OCI-LY1 (cell line): ENCODE measurements at regions not wholly inside any gene's neighbourhood (a gene's known extent, or its start where the extent isn't known, plus 50 kb on each side); places are given as distances from the start of the nearest gene placed in this dataset.

ENCODE experiments used
- H2AFZ ChIP-seq: fragments of 200-600 bp; sonication (generic), shearing (Covaris generic); 2 replicates; pipeline ENCODE4 v1.6.0; 2014; ENCODE audit warnings: antibody characterized with exemption, mild to moderate bottlenecking, low read length
- H3F3A ChIP-seq: fragments of 200-600 bp; sonication (generic), shearing (Covaris generic); 2 replicates; pipeline ENCODE4 v1.6.0; 2014; ENCODE audit warnings: mild to moderate bottlenecking, antibody characterized with exemption, low read length, moderate library complexity; ENCODE audit not compliant: insufficient read depth
- H3K27ac ChIP-seq: fragments of 200-600 bp; sonication (generic); 2 replicates; pipeline ENCODE4 v1.5.1; 2014; ENCODE audit warnings: low read length, mixed run types, mild to moderate bottlenecking, low read depth; ENCODE audit not compliant: poor library complexity, severe bottlenecking
- H3K27me3 ChIP-seq: fragments of 200-600 bp; sonication (generic); 2 replicates; pipeline ENCODE4 v1.6.0; 2014; ENCODE audit warnings: antibody characterized with exemption, mild to moderate bottlenecking, low read length, moderate library complexity; ENCODE audit not compliant: insufficient read depth
- H3K36me3 ChIP-seq: fragments of 200-600 bp; sonication (generic); 2 replicates; pipeline ENCODE4 v1.6.1; 2014; ENCODE audit warnings: mild to moderate bottlenecking, antibody characterized with exemption, low read length, moderate library complexity, mixed read lengths; ENCODE audit not compliant: insufficient read depth
- H3K4me1 ChIP-seq: fragments of 200-600 bp; sonication (generic); 2 replicates; pipeline ENCODE4 v1.5.1; 2014; ENCODE audit warnings: mild to moderate bottlenecking, low read length, moderate library complexity; ENCODE audit not compliant: insufficient read depth, severe bottlenecking
- H3K4me2 ChIP-seq: fragments of 200-600 bp; sonication (generic), shearing (Covaris generic); 2 replicates; pipeline ENCODE4 v1.6.1; 2014; ENCODE audit warnings: low read length
- H3K4me3 ChIP-seq: fragments of 200-600 bp; sonication (generic); 2 replicates; pipeline ENCODE4 v1.5.1; 2014; ENCODE audit warnings: low read length, low read depth, mild to moderate bottlenecking, mixed read lengths; ENCODE audit not compliant: poor library complexity, severe bottlenecking
- H3K79me2 ChIP-seq: fragments of 200-600 bp; shearing (Covaris generic); 2 replicates; pipeline ENCODE4 v1.6.1; 2016; ENCODE audit warnings: mixed run types, low read length, mixed read lengths; ENCODE audit not compliant: insufficient read depth
- H3K9ac ChIP-seq: fragments of 200-600 bp; sonication (generic), shearing (Covaris generic); 2 replicates; pipeline ENCODE4 v1.6.1; 2014; ENCODE audit warnings: mild to moderate bottlenecking, low read length, mixed read lengths
- H3K9me2 ChIP-seq: fragments of 200-600 bp; sonication (generic), shearing (Covaris generic); 2 replicates; pipeline ENCODE4 v1.6.1; 2014; ENCODE audit warnings: low read depth, mild to moderate bottlenecking, low read length, mixed read lengths
- H3K9me3 ChIP-seq: fragments of 200-600 bp; shearing (Covaris generic); 2 replicates; pipeline ENCODE4 v1.6.1; 2014; ENCODE audit warnings: low read length, mixed read lengths
- H4K20me1 ChIP-seq: fragments of 200-600 bp; sonication (generic), shearing (Covaris generic); 2 replicates; pipeline ENCODE4 v1.6.0; 2016; ENCODE audit warnings: mild to moderate bottlenecking, low read length; ENCODE audit not compliant: insufficient read depth
- CTCF ChIP-seq: fragments of 200-600 bp; sonication (generic), shearing (Covaris generic); IDR thresholded peaks from 2 replicates; pipeline ENCODE4 v1.5.1; 2017; ENCODE audit warnings: mild to moderate bottlenecking, antibody characterized with exemption, low read length, moderate library complexity, mixed read lengths
- EZH2 ChIP-seq: fragments of 200-600 bp; sonication (generic), shearing (Covaris generic); IDR thresholded peaks from 2 replicates; pipeline ENCODE4 v1.8.0; 2017; ENCODE audit warnings: borderline replicate concordance, mixed run types, mild to moderate bottlenecking, antibody characterized with exemption, low read length, moderate library complexity, mixed read lengths

GRCh38 chr21:16004523-16004922 is 274.7 kb downstream of the USP25 start:
- Histone ChIP-seq H3K4me3 (no peak overlapping the region), H3K4me2 (no peak overlapping the region), H3K79me2 (no peaks in the 10 kb centered on the region), H3K27me3 (no peaks in the 10 kb centered on the region), H2AFZ (no peak overlapping the region), H3K4me1 (no peaks in the 10 kb centered on the region), H3K9me3 (no peaks in the 10 kb centered on the region), H3K9me2 (no peaks in the 10 kb centered on the region), H3K36me3 (no peaks in the 10 kb centered on the region), H3K9ac (no peak overlapping the region), H3F3A (no peaks in the 10 kb centered on the region), H4K20me1 (no peaks in the 10 kb centered on the region), H3K27ac (no peak overlapping the region)
- no peak for TF ChIP-seq CTCF
- no peak for TF ChIP-seq EZH2

GRCh38 chr21:16005996-16006395 is 276.2 kb downstream of the USP25 start:
- Histone ChIP-seq H3K36me3 (no peaks in the 10 kb centered on the region), H3K9me2 (no peaks in the 10 kb centered on the region), H3K79me2 (no peaks in the 10 kb centered on the region), H3K27me3 (no peaks in the 10 kb centered on the region), H4K20me1 (no peaks in the 10 kb centered on the region), H2AFZ (no peak overlapping the region), H3K9me3 (no peaks in the 10 kb centered on the region), H3K4me3 (no peak overlapping the region), H3K4me1 (no peaks in the 10 kb centered on the region), H3K27ac (no peak overlapping the region), H3K9ac (no peak overlapping the region), H3F3A (no peaks in the 10 kb centered on the region), H3K4me2 (no peak overlapping the region)
- TF ChIP-seq CTCF (no peak), EZH2 (no peak)

GRCh38 chr21:16007943-16008342 is 278.2 kb downstream of the USP25 start:
- no peaks in the 10 kb centered on the region for H3F3A ChIP-seq
- no peaks in the 10 kb centered on the region for H3K4me1 ChIP-seq
- no peaks in the 10 kb centered on the region for H3K9me2 ChIP-seq

More at GRCh38 chr21:16007943-16008342, 278.2 kb downstream of the USP25 start:
- no peak overlapping the region for H3K4me3 ChIP-seq
- H4K20me1 ChIP-seq, result no peaks in the 10 kb centered on the region
- H3K36me3 ChIP-seq, result no peaks in the 10 kb centered on the region
- no peaks in the 10 kb centered on the region for H3K9me3 ChIP-seq
- H3K4me2 ChIP-seq, result no peak overlapping the region
- H3K79me2 ChIP-seq, result no peaks in the 10 kb centered on the region
- H3K27me3 ChIP-seq, result no peaks in the 10 kb centered on the region
- no peak overlapping the region for H3K9ac ChIP-seq
- TF ChIP-seq EZH2 (no peak), CTCF (no peak)
- no peak overlapping the region for H3K27ac ChIP-seq
- no peak overlapping the region for H2AFZ ChIP-seq
